Neural progenitor cell (in vitro differentiated cells): ENCODE measurements at regions not wholly inside any gene's neighbourhood (a gene's known extent, or its start where the extent isn't known, plus 50 kb on each side); places are given as distances from the start of the nearest gene placed in this dataset.

Experiments
- DNase-seq: peaks from one replicate; pipeline ENCODE4 v3.0.0-alpha.2; 2016; ENCODE audit warnings: low spot score
- H2AFZ ChIP-seq: fragments of 200-600 bp; sonication (generic); replicated peaks from 2 replicates; pipeline ENCODE4 v1.6.1; 2016; ENCODE audit warnings: antibody characterized with exemption
- H3F3A ChIP-seq: fragments of 200-600 bp; sonication (generic); 2 replicates; pipeline ENCODE4 v1.6.1; 2016; ENCODE audit warnings: antibody characterized with exemption, low read depth
- H3K27ac ChIP-seq: fragments of 200-600 bp; sonication (generic); 2 replicates; pipeline ENCODE4 v1.5.1; 2016; ENCODE audit warnings: mild to moderate bottlenecking
- H3K27me3 ChIP-seq: fragments of 200-600 bp; sonication (generic); 2 replicates; pipeline ENCODE4 v1.6.1; 2016; ENCODE audit warnings: mild to moderate bottlenecking, moderate library complexity
- H3K36me3 ChIP-seq: fragments of 200-600 bp; sonication (generic); 2 replicates; pipeline ENCODE4 v1.5.1; 2016
- H3K4me1 ChIP-seq: fragments of 200-600 bp; sonication (generic); 2 replicates; pipeline ENCODE4 v1.6.1; 2016; ENCODE audit warnings: mixed run types
- H3K4me2 ChIP-seq: fragments of 200-600 bp; sonication (generic); 2 replicates; pipeline ENCODE4 v1.6.1; 2016
- H3K4me3 ChIP-seq: fragments of 200-600 bp; sonication (generic); 2 replicates; pipeline ENCODE4 v1.5.1; 2016
- H3K79me2 ChIP-seq: fragments of 200-600 bp; sonication (generic); 2 replicates; pipeline ENCODE4 v1.6.1; 2016; ENCODE audit warnings: low read depth
- H3K9ac ChIP-seq: fragments of 200-600 bp; sonication (generic); 2 replicates; pipeline ENCODE4 v1.6.1; 2016
- H3K9me3 ChIP-seq: fragments of 200-600 bp; sonication (generic); 2 replicates; pipeline ENCODE4 v1.5.1; 2016; ENCODE audit warnings: low read depth
- H4K20me1 ChIP-seq: fragments of 200-600 bp; sonication (generic); 2 replicates; pipeline ENCODE4 v1.6.1; 2016; ENCODE audit warnings: low read depth
- H3K27ac Mint-ChIP-seq: 3 replicates; pipeline ENCODE4 v1.8.0; 2021; ENCODE audit warnings: mixed read lengths
- H3K27me3 Mint-ChIP-seq: 2 replicates; pipeline ENCODE4 v1.8.0; 2022; ENCODE audit warnings: low read depth, mild to moderate bottlenecking, inconsistent platforms, moderate library complexity, mixed read lengths; ENCODE audit not compliant: insufficient read depth
- H3K36me3 Mint-ChIP-seq: 3 replicates; pipeline ENCODE4 v1.8.0; 2021; ENCODE audit warnings: mixed read lengths
- H3K4me1 Mint-ChIP-seq: 3 replicates; pipeline ENCODE4 v1.8.0; 2021; ENCODE audit warnings: mixed read lengths
- H3K4me3 Mint-ChIP-seq: 3 replicates; pipeline ENCODE4 v1.8.0; 2021; ENCODE audit warnings: mild to moderate bottlenecking, moderate library complexity, mixed read lengths
- H3K9me3 Mint-ChIP-seq: 3 replicates; pipeline ENCODE4 v1.8.0; 2020; ENCODE audit warnings: mixed read lengths
- EZH2 ChIP-seq: fragments of 200-600 bp; sonication (generic); IDR thresholded peaks from 2 replicates; pipeline ENCODE4 v1.6.1; 2017; ENCODE audit warnings: antibody characterized with exemption, mild to moderate bottlenecking, moderate library complexity
- EZH2phosphoT487 ChIP-seq: fragments of 200-600 bp; sonication (generic); IDR thresholded peaks from 2 replicates; pipeline ENCODE4 v1.6.1; 2017; ENCODE audit warnings: antibody characterized with exemption
- TF ChIP-seq, protein P1 (sequence below): fragments of 200-600 bp; sonication (generic); IDR thresholded peaks from 2 replicates; pipeline ENCODE4 v1.5.1; 2017; ENCODE audit warnings: antibody characterized with exemption, mild to moderate bottlenecking

DNA sequence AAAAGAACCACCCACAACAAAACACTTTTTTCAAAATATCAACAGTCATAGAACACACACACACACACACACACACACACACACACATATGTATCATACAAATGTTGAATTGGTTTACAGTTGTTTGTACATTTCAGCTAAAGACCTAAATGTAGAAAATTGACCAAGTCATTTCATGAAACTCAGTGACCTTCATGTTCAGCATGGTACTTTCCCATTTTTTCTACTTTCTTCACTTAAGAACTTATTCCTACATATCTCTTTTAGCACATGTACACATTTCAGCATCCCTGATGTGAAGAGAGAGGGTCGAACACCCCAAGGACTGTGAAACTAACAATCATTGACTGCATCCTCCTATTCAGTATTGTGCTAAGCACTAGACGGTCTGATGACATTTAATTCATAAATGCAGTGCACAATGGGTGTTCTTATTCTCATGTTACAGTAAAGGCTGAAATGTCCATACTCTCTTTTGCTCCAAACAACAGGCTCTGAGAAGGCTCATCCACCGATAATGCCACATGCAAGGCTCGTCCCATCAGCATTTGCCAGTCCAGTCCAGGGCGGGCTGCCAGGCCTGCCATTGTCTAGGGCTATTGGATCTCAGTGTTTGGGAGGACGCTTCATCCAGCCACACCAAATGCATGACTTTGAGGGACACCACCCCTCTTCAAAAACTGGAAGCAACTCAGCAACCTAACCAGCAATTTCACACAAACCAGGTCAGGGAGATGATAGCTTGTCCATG is 150.1 kb upstream of the RUNX1 start:
- Mint-ChIP-seq H3K4me1 (no peaks in the 10 kb centered on the region), H3K27me3 (peaks cover 2% of the 10 kb centered on the region), H3K36me3 (no peaks in the 10 kb centered on the region), H3K4me3 (no peak overlapping the region), H3K9me3 (peaks cover 7% of the 10 kb centered on the region), H3K27ac (no peak overlapping the region)
- TF ChIP-seq, protein P1, sequence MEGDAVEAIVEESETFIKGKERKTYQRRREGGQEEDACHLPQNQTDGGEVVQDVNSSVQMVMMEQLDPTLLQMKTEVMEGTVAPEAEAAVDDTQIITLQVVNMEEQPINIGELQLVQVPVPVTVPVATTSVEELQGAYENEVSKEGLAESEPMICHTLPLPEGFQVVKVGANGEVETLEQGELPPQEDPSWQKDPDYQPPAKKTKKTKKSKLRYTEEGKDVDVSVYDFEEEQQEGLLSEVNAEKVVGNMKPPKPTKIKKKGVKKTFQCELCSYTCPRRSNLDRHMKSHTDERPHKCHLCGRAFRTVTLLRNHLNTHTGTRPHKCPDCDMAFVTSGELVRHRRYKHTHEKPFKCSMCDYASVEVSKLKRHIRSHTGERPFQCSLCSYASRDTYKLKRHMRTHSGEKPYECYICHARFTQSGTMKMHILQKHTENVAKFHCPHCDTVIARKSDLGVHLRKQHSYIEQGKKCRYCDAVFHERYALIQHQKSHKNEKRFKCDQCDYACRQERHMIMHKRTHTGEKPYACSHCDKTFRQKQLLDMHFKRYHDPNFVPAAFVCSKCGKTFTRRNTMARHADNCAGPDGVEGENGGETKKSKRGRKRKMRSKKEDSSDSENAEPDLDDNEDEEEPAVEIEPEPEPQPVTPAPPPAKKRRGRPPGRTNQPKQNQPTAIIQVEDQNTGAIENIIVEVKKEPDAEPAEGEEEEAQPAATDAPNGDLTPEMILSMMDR: no peak
- no peak for TF ChIP-seq EZH2
- Histone ChIP-seq H3K27ac (no peak overlapping the region), H3K4me3 (no peak overlapping the region), H3K4me2 (no peak overlapping the region), H4K20me1 (no peaks in the 10 kb centered on the region), H3K79me2 (no peaks in the 10 kb centered on the region), H3K9me3 (no peaks in the 10 kb centered on the region), H3F3A (no peaks in the 10 kb centered on the region), H3K4me1 (no peaks in the 10 kb centered on the region), H3K36me3 (no peaks in the 10 kb centered on the region), H3K27me3 (no peaks in the 10 kb centered on the region), H3K9ac (no peak overlapping the region), H2AFZ (no peak overlapping the region)
- no peak for DNase-seq

DNA sequence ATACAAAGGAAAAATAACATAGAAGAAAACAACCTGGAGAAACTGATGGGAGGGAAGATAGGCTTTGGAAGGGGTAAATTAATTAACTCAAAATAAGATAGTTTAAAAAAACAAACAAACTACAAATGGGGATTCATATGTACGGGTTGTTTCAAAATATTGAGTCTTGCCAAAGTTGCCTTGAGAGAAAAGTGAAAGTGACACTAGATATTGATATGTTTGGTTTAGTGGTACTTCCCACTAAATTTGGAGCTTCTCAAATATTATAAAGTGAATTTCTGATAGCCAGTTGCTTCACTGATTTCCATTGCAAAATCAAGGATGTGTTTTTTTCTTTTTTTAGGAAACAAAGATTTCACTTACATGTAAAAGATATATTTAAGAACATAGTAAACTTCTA is 149.5 kb upstream of the RUNX1 start:
- Histone ChIP-seq H3K4me2 (no peak overlapping the region), H3F3A (no peaks in the 10 kb centered on the region), H3K4me3 (no peak overlapping the region), H3K9ac (no peak overlapping the region), H3K27me3 (no peaks in the 10 kb centered on the region), H3K36me3 (no peaks in the 10 kb centered on the region), H3K9me3 (no peaks in the 10 kb centered on the region), H3K27ac (no peak overlapping the region), H4K20me1 (no peaks in the 10 kb centered on the region), H2AFZ (no peak overlapping the region), H3K4me1 (no peaks in the 10 kb centered on the region), H3K79me2 (no peaks in the 10 kb centered on the region)
- no peak for DNase-seq
- Mint-ChIP-seq H3K36me3 (no peaks in the 10 kb centered on the region), H3K4me1 (no peaks in the 10 kb centered on the region), H3K4me3 (no peak overlapping the region), H3K9me3 (peaks cover 7% of the 10 kb centered on the region), H3K27me3 (peaks cover 2% of the 10 kb centered on the region), H3K27ac (no peak overlapping the region)
- TF ChIP-seq EZH2phosphoT487: no peak
- TF ChIP-seq, protein P1: no peak
- no peak for TF ChIP-seq EZH2

DNA sequence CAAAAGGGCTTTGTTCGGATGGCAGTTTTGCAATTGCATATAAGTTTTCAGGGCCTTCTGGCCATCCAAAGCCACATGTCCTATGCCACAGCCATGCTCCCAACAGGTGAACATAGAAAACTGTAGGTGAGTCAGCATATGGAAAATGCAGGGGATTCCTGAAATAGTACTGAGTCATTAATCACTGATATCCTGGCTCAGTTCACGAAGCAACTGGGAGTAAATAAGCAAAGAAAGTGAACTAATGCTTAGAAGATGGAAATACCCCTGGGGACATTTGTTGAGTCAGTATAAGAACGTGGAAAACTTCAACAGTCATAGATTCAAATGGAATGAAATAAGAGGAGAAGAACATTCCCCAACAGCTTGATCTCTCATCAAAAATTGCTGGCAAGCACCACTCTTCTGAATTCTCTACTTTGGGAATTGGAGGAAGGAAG is 148.9 kb upstream of the RUNX1 start:
- Histone ChIP-seq H3K27ac (no peak overlapping the region), H4K20me1 (no peaks in the 10 kb centered on the region)
- no peak overlapping the region for H3K27ac Mint-ChIP-seq

More for the DNA sequence above, 148.9 kb upstream of the RUNX1 start:
- no peak overlapping the region for H3K4me3 Mint-ChIP-seq
- peaks cover 7% of the 10 kb centered on the region for H3K9me3 Mint-ChIP-seq
- no peaks in the 10 kb centered on the region for H3F3A ChIP-seq
- H3K27me3 Mint-ChIP-seq: peaks cover 2% of the 10 kb centered on the region
- H3K4me1 Mint-ChIP-seq: no peaks in the 10 kb centered on the region
- no peak overlapping the region for H3K9ac ChIP-seq
- H3K36me3 Mint-ChIP-seq: no peaks in the 10 kb centered on the region
- H3K79me2 ChIP-seq: no peaks in the 10 kb centered on the region
- H3K4me1 ChIP-seq: no peaks in the 10 kb centered on the region
- no peaks in the 10 kb centered on the region for H3K9me3 ChIP-seq
- TF ChIP-seq EZH2phosphoT487 (no peak), EZH2 (no peak)
- TF ChIP-seq, protein P1: no peak
- no peaks in the 10 kb centered on the region for H3K27me3 ChIP-seq
- no peaks in the 10 kb centered on the region for H3K36me3 ChIP-seq
- no peak for DNase-seq
- no peak overlapping the region for H2AFZ ChIP-seq
- H3K4me3 ChIP-seq: no peak overlapping the region
- no peak overlapping the region for H3K4me2 ChIP-seq
